NCI-H2107 (cell line): ENCODE measurements at regions not wholly inside any gene's neighbourhood (a gene's known extent, or its start where the extent isn't known, plus 50 kb on each side); places are given as distances from the start of the nearest gene placed in this dataset.
"Not testable (repeated sequence)": the region's sequence is repeated elsewhere in the genome, so short reads cannot be mapped to it uniquely, and the experiment has no call there.

Source experiments
- DNase-seq: peaks from one replicate; lab custom pipeline; 2025; lab: John Stamatoyannopoulos, UW

- DNase-seq, result no peak
Measured at GRCh38 chr4:24368801-24369200, 215.6 kb downstream of the DHX15 start.

- no peak for DNase-seq
Measured at GRCh38 chr4:24364852-24365251, 219.5 kb downstream of the DHX15 start.

- no peak for DNase-seq
Measured at GRCh38 chr4:24364249-24364648, 220.1 kb downstream of the DHX15 start.

GRCh38 chr4:24363751-24364150 is 220.6 kb downstream of the DHX15 start:
- DNase-seq, result no peak

GRCh38 chr4:24352112-24352511 is 232.2 kb downstream of the DHX15 start:
- no peak for DNase-seq

DNA sequence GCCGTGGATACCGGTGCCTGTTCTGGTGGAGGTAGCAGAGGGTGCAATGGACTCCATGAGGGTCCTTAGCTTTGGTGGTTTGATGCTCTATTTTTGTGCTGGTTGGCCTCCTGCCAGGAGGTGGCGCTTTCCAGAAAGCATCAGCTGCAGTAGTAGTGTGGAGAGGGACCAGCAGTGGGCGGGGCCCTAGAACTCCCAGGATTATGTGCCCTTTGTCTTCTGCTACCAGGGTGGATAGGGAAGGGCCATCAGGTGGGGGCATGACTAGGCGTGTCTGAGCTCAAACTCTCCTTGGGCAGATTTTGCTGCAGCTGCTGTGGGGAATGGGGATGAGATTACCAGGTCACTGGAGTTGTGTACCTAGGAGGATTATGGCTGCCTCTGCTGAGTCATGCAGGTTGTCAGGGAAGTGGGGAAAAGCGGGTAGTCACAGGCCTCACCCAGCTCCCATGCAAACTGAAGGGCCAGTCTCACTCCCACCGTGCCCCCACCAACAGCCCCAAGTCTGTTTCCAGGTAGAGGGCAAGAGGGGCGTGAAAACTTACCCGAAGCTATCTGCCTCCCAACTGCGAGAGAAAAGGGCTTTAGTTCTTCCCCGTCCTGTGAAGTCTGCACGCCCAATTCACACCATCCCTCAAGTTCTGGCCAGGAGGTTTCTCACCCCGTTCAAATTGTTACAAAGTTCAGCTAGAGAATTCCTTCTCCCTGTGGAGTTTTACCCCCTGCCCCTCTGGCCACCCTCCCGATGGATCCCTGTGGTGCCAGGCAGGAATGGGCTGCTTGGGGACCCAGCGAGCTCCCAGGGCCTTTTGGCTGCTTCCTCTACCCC is 235.0 kb downstream of the DHX15 start:
- DNase-seq, result not testable (repeated sequence)

DNA sequence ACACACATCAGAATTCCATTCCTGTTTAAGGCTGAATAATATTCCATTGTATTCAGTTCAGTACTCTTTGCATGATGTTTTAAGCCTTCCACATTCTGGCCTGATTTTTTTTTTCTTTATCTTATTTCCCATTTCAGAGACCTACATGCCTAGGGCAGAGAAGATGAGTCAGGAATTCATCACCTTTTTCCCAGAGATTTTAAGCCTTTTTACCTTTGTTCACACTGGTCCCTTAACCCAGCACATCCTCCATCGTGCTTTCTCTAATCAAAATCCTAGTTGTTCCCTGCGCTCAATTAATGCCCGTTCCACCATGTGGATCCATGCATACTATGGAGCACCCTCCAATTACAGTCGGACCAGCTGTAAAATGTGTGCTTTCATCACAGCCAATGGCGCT is 245.1 kb downstream of the DHX15 start:
- no peak for DNase-seq

DNA sequence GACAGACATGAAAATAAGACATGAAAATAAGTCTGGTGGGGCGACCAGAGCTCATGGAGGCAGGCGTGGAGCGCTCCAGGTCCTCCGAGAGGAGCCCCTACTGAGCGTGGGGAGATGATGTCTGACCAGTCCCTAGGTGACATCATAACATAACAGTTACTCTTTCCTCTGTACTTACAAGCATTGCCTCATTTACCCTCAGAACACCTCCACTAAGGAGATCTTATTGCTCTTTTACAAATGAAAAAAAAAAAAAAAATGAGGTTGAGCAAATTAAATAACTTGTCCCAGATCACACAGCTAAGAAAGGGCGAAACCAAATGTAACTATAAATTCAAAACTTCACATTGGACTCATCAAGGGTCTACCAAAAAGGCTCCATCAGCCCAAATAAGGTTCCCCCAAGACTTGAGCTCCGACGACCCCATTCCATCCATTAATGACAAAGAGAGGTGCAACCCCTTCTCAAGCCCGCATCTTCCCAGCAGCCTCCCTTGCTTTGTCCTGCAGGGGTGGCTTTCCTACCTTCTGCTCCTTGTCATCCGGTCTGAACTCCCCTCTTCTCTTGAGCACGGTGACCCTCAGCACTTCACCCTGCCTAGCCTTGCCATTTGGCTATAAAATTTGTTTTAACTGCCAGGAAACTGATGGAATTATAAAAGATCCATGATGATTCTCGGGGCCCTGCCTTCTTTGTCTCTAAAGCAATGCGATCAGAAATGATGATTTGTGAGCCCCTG is 246.7 kb downstream of the DHX15 start:
- DNase-seq, result no peak

- DNase-seq, result no peak
Measured at GRCh38 chr4:24335616-24336015, 248.7 kb downstream of the DHX15 start.

DNA sequence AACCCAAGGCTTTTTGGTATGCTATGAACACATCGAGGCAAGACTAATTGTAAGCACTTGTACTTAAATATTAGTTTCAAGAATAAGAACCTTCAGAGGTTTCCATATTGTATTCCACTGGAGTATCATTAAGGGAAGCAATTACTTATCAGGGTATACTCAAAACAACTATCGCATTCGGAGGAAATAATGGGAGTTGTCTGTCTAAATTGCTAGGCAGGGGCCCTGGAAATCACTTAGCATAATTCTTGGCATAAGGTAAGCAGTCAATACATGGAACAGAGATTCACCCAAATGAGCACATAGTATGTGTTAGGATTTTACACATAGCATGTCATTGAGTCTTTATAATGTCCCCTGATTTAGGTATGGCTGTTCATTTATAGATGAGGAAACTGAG is 249.4 kb downstream of the DHX15 start:
- no peak for DNase-seq

DNA sequence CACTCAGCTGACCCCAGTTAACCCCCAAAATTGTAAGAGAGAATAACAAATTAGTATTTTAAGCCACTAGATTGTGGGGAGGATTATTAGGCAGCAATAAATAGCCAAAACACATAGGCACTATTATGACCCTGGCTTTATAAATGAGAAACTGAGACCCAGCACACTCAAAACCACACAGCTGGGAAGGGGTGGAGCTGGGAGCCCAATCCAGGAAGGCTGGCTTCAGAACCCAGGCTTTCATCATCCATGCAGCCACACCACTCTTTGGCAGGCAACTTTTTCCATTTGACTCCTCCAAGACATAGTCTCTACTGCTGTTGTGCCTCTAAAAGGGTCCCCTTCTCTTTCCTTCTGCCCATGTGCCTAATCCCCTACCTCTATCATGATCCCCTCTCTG is 253.8 kb downstream of the DHX15 start:
- DNase-seq, result no peak

DNA sequence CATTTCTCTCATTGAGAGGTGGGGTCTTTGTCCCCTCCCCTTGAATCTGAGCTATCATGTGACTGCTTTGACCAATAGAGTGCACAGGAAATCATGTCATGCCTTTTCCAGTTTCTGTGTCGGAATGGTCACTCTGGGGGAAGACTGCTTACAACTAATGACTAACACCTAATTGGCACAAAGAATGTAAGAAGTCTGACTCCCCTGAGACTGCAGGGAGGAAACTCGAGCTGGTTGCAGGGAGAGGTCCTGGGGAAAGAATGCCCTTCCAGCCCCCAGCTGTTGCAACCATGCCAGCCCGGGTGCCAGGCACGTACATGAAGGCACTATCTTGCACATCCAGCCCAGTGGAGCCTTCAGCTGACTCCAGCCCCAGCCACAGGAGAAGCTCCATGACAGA is 254.2 kb downstream of the DHX15 start:
- no peak for DNase-seq

GRCh38 chr4:24328711-24329110 is 255.6 kb downstream of the DHX15 start:
- DNase-seq, result no peak

- DNase-seq, result no peak
Measured at GRCh38 chr4:24328310-24328709, 256.0 kb downstream of the DHX15 start.

DNA sequence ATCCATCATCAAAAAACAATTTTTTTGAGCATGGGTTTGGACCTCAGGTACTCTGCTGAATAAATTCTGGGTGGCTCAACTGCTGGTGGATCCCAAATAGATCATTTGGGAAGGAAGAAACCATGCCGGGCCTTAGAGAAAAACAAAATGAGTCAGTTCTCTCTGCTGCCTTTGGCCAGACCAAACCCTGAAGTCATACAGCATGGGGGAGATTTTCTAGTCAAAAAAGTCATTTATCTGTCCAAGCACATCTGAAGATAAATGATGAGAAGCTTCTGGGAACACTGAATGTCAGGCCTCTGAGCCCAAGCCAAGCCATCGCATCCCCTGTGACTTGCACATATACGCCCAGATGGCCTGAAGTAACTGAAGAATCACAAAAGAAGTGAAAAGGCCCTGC is 261.4 kb downstream of the DHX15 start:
- DNase-seq, result no peak

GRCh38 chr4:24322511-24322910 is 261.8 kb downstream of the DHX15 start:
- no peak for DNase-seq

GRCh38 chr4:24321616-24322015 is 262.7 kb downstream of the DHX15 start:
- no peak for DNase-seq

DNA sequence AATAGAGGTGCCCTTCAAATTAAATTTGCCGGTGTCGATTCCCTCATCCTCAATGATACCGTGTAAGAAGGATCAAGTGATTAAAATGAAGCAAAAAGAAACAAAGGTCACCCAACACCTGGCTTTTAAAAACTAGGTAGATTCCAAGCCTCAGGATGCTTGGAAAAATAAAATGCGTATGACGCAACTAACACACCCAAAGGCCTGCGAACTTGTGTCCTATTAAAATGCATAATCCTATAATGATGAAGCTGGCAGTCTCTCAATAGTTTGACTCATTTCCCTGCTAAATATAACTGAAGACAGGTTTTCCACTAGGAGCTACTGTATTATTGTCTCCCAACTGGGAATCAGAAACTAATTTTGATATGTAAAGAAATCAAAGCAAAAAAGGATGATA is 263.2 kb downstream of the DHX15 start:
- DNase-seq, result no peak

DNA sequence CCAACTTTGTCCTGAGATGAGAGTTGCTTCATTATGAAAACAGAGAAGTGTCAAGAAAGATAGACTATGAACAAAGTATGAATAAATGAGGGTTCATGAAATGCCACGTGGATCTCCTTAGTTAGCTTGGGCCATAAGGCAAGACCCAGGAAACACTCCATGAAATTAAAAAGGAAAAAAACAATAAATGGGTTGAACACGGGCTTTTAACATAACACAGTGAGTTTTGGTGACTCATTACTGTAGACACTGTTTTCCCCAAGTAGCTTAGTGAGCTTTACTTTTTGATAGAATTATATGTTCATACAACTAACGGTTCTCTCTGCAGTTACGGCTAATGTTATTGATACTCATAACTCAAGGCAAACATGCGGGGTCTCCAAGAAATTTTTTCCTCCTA is 265.0 kb downstream of the DHX15 start:
- no peak for DNase-seq

- no peak for DNase-seq
Measured at GRCh38 chr4:24315056-24315455, 269.3 kb downstream of the DHX15 start.

DNA sequence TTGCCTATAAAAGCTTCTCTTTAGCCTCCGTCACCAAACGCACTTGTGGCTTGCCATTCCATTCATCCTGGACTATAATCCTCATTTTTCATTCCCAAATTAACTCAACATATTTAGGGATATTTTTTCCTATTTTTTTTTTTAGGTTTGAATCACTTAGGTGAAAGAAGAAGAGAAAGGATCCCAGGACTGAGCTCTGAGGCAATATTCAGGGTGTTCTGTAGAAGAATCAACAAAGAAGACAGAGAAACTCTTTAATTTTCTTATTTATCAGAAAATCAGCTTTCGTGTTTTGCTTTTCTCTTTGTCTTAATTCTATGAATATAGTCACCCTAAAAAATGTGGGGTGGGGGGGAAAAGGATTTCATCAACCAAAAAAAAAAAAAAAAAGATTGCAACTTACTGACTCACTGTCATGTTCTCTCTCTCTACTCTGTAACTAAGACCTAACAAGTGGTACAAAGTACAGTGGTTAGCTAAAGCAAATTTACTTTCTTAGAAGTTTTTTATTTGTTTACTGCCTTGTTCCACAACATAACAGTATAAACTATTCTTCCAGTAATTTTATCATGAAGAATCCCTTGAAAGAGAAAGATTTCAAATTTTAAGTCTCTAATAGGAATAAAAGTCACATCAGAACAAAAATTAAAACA is 272.0 kb downstream of the DHX15 start:
- no peak for DNase-seq

GRCh38 chr4:24303926-24304325 is 280.4 kb downstream of the DHX15 start:
- no peak for DNase-seq

DNA sequence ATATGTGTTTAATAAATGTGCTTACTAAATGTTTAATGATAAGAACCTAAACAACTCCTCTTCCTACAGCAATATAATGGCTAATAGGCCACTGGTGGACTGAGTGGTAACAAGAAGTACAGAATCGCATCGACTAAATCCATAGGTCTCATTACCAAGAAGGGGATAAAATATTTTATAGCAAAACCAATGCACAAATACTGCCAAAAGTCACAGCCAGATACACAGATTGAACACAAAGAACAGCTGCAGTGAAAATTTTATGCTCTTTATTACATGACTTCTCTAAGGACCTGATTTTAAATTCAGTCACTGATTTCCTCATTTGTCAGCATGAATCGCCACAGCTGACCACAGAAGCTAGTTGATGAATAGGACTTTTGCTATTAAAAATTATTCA is 285.4 kb downstream of the DHX15 start:
- DNase-seq, result no peak
